NCI-H524 treated with DMSO at 0.1 percent for 48 hours (cell line): ENCODE measurements at regions not wholly inside any gene's neighbourhood (a gene's known extent, or its start where the extent isn't known, plus 50 kb on each side); places are given as distances from the start of the nearest gene placed in this dataset.
"Not testable (repeated sequence)": the region's sequence is repeated elsewhere in the genome, so short reads cannot be mapped to it uniquely, and the experiment has no call there.

Experiments used
- DNase-seq: peaks from one replicate; lab custom pipeline; 2025; lab: John Stamatoyannopoulos, UW

DNA sequence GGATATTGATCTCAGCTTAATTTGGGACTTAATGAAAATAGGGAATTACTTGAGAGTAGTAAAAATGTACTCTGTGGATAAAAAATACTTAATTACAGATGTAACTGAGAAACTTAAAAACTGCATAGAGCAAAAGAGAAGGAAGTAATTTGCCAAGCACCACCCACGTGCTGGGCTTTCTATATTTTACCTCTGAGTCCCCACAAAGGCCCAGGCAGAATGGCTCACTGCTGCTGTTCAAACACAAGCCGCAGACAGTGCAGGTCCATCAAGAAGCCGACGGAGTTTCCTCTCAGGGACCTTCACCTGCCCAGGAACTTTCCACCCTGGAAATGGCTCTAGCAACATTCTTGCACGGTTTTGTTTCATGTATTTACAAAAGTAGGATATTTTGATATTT lies 77.2 kb upstream of the TRPM1 start:
- no peak for DNase-seq

DNA sequence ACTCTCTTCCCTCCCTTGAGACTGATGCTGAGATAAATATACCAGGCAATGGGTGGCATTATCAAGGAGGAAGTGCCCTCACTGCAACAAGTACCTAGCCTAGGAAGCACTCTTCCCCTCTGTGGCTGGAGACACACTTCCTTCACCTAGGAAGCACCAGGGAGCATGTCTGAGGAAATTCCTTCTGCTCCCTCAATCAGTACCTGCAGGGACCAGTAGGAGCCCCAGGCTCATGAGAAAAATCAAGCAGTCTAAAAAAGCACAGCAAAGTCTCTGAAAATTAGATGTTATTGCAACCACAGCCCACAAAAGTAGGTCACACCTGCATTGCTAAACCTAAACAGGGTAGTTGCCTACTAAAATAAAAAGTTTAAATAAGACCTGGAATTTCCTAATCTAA lies 78.2 kb upstream of the TRPM1 start:
- no peak for DNase-seq

- no peak for DNase-seq
Measured at GRCh38 chr15:31193291-31193690, 91.8 kb upstream of the TRPM1 start.

DNA sequence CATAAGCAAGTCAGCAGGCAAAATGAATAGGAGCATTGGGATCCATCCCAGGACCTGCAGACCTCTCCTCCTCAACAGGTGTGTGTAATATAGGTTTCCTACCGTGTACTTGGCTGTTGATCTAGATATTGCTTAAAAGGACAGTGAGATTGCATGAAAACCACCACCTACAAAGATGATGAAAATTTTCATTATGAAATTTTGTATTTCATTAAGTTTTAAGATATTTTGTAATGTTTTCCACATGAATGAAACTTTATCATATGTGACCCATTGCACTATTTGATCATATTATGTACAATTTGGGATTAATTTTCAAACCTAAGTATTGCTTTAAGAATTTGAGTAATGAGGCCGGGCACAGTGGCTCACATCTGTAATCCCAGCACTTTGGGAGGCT lies 94.3 kb upstream of the TRPM1 start:
- no peak for DNase-seq

DNA sequence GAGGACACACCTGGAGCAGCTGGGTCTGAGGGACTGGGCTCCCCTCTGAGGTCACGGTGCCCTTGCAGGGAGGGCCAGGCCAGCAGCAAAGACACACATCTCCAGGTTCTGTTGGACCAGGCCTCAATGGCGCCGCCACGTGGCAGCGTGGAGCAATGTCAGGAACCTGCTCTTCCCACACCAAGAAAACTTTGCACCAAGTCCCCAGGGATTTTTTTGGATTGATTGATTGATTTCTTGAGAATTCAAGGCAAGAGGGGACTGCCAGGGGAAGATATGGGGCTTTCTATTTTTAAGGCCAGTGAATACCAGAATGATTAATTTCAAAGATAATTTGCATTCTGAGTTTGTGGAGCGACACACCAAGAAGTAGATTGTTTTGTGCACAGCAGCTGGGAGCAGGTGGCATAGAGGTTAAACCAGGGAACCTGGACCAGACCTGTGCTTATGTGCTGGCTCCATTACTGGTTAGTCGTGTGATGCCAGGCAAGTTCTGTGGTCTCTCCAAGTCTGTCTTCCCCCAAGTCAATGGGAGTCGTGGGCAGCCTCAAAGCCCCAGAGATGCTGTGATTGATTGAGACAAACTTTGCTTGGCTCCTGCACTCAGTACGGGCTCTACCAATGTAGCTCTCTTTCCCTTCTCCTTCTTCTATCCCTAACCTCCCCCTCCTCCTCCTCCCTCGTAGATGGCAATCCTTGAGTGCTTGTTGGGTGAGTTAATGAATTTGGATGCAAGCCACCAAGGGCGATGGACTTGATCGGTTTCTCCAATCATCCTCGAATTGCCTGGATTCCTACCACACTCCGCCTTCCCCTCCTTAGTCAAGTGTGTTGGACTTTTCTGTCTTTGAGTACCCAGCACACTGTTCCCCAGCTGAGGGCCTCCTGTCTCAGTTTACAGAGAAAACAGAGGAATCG lies 96.2 kb upstream of the TRPM1 start:
- no peak for DNase-seq

- DNase-seq, result peak; percentile 76
Measured at GRCh38 chr15:31200735-31201151, 99.2 kb upstream of the TRPM1 start.

GRCh38 chr15:31202953-31203352 lies 101.4 kb upstream of the TRPM1 start:
- no peak for DNase-seq

GRCh38 chr15:31203999-31204398 lies 102.5 kb upstream of the TRPM1 start:
- DNase-seq, result no peak

DNA sequence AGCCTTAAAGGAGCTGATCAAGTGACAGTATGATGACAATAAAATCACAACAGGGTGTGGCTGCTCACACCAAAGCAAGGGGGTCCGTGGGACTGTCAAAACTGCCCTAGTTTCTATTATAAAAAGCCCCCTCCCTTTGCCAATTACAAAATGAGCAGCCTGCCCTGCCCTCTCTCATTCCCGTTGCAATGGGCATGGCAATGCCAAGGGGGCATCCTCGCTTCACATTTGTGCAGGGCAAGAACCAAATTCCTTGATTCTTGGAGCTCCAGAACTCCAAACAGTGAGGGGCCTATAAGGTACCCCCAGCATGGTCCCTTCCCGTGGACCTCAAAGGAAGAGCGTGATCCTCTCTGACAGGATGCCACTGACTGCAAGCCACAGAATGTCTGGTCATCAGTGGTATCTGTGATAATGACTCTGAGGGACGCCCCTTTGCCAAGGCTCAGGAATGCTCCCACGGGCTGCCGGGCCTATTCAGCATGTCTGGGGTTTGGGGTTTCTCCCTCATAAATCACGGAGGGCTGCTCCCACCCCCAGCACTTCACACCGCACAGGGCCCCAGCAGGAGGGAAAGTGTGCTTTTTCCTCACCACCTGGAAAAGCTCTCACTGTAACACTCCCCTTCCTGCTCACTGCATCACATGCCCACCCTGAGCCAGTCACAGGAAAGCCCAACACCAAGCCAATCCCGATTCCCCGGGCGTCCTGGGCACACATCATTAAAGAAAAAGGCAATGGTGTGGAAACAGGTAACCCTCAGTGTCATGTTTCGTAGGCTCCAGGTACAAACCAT lies 105.1 kb upstream of the TRPM1 start:
- DNase-seq, result no peak

GRCh38 chr15:31207246-31207645 lies 105.7 kb upstream of the TRPM1 start:
- DNase-seq, result no peak

GRCh38 chr15:31207861-31208260 lies 106.3 kb upstream of the TRPM1 start:
- DNase-seq, result not testable (repeated sequence)

GRCh38 chr15:31208817-31209216 lies 107.3 kb upstream of the TRPM1 start:
- DNase-seq, result no peak

- DNase-seq, result no peak
Measured at GRCh38 chr15:31211353-31211752, 109.8 kb upstream of the TRPM1 start.

DNA sequence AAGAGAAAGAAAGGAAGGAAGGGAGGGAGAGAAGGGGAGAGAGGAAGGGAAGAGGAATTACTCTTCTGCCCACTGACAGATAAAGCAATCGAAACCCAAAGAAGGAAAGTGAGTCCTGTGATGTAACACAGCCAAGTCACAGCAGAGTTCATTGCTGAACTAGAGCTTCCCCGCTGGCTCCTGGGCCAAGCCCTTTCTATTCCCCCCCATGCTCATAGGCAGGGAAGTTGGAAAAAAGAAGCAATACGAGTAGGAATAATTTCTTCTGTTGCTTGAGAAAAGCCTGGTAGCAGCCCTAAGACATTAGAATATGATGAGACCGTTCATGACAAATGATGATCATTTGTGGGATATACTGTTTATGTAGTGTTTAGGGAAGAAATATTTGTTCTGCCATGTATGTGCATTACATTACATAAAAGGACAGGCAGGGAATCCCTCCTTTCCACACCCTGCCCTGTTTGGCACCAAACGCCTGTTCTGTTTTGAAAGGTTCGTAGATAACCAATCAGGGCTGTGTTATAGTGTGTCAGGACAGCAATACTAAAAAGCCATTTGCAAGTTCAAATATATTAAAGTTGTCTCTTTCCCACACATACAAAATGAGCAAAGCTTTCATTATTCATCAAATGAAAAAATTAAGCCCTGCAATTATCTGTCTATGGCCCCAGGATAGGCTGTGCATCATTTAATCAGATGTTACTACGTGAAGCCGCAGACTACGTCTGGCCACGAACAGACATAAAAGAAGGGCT lies 111.0 kb upstream of the TRPM1 start:
- DNase-seq, result no peak

DNA sequence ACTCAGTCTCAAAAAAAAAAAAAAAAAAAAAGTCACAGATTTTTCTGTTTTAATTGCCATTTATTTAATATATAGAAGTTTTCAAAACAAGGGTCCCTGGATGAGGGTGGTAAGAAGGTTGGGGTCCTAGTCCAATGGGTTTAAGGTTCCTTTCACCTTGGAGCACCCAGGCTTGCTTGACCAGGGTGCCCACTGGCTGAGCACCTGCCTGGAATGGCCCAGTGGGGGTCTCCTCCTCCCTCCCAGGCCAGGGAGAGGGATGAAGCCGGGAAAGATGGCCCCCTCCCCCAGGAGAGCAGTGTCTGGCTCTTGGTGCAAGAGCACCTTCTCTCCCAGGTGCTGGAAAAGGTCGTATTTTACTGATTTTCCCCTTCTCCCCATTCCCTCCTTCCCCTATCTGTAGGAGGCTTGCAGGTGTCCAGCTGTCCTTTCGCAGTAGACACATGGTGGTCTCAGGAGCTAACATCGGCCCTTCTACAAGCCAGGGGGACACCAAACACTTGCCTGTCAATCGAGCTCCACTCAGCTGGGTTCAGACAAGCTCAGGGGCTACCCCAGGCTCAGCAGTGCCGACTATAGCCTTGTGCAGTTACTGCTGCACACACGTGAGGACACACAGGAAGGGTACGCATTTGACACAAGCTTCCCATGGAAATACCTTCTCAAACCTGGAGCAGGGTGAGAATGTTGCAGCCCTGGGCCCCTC lies 112.3 kb upstream of the KLF13 start:
- DNase-seq, result no peak

DNA sequence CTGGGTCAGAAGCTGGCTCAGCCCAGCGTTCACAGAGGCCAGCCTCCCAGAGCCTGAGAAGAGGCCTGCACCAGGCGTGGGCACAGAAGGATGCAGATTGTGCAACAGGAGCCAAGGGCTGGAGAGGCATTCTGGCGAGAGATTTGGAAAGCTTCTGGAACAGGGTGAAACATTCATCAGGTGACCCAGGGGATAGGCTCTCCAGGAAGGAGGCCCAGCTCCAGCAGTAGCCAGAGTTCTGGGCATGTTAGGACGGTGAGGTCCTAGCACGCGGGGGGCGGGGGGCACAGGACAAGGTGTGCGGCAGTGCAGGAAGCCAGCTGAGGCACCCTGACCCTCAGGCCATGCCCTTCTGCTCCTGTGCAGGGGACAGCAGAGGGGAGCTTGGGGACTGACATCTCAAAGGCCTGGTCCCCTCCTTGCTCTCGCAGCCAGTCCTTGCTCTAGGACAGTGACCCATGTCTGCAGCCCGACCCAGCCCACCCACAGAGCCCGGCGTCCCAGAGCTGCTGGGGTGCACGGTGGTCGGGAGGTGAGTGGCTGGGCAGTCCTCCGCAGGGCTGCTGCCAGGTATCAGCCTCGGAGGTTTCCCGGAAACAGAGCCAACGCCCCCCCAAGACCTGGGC lies 111.7 kb upstream of the KLF13 start:
- no peak for DNase-seq

DNA sequence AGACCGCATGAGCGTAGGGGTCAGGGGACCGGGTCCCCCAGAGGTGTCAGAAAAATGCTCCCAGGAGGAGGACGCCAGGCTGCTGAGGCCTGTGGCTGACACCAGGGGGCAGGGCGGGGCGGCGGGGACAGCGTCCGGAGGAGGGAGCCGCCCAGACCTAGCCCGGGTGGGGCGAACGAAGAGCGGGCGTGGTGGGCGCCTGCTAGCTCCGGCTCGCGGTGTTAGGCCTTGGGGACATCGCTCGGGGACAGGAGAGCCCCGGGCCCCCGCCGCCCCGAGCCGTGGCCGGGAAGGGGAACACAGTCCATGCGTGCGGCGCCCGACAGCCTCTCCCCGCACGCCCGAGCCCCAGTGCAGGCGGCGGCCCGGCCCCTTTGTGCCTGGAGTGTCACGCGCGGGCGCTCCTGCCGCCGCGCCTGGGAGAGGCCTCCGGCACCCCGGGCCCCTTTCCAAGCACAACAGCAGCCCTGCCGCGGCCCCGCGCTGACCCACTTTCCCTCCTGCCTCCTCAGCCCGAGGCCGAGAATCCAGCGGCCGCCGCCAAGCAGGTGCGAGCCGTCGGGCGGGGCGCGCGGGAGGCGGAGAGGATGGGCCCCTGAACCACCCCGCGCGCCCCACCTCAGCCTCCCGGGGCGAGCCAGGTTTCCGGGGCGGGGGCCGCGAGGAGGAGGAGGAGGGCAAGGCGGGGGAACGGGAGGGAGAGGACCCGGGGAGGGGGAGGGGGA lies 111.0 kb upstream of the KLF13 start:
- DNase-seq, result no peak

GRCh38 chr15:31216215-31216911 lies 110.3 kb upstream of the KLF13 start:
- peak; percentile 48 for DNase-seq

DNA sequence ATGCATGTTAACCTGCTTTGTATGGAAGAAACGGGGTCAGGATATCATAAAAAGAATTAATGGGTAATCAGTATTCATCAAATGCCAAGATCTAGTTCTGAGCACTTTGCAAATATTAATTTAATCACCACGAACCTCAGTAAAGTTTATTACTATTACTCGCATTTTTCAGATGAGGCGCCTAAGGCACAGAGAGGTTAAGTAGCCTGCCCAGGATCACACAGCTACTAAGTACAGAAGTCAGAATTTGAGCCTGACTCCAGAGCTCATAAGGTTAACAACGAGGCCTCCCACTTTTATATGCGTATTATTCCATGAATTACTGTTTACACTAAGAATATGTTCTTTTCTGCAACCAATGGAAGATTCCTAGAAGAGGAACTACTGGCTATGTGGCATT lies 109.6 kb upstream of the KLF13 start:
- DNase-seq, result no peak
